WTC11 (cell line): ENCODE measurements at regions not wholly inside any gene's neighbourhood (a gene's known extent, or its start where the extent isn't known, plus 50 kb on each side); places are given as distances from the start of the nearest gene placed in this dataset.
"Not testable (repeated sequence)": the region's sequence is repeated elsewhere in the genome, so short reads cannot be mapped to it uniquely, and the experiment has no call there.

ENCODE experiments used
- CBFB ChIP-seq: sonication (generic); formaldehyde crosslinking; IDR thresholded peaks from 2 replicates; pipeline ENCODE4 v1.8.1; 2022; ENCODE audit warnings: mild to moderate bottlenecking, low read depth, missing genetic modification reagents
- TCF7 ChIP-seq: sonication (generic); formaldehyde crosslinking; IDR thresholded peaks from 2 replicates; pipeline ENCODE4 v1.8.0; 2022; ENCODE audit warnings: mild to moderate bottlenecking, low read depth, missing genetic modification reagents, moderate library complexity
- ZNF423 ChIP-seq: fragments of 250-450 bp; sonication (Bioruptor Pico); IDR thresholded peaks from 2 replicates; pipeline ENCODE4 v2.1.2; 2022; ENCODE audit warnings: mild to moderate bottlenecking, moderate library complexity
- TF ChIP-seq, protein P1 (sequence below): fragments of 200-600 bp; IDR thresholded peaks from 2 replicates; pipeline ENCODE4 v1.8.0; 2022; ENCODE audit warnings: antibody characterized with exemption
- TF ChIP-seq, protein P2 (sequence below): sonication (generic); formaldehyde crosslinking; IDR thresholded peaks from 2 replicates; pipeline ENCODE4 v1.8.0; 2022; ENCODE audit warnings: mild to moderate bottlenecking, missing genetic modification reagents
- TF ChIP-seq, protein P3 (sequence below): sonication (generic); formaldehyde crosslinking; IDR thresholded peaks from 2 replicates; pipeline ENCODE4 v1.8.1; 2023; ENCODE audit warnings: mild to moderate bottlenecking, missing genetic modification reagents, moderate library complexity
- TF ChIP-seq, protein P4 (sequence below): fragments of 250-450 bp; sonication (Bioruptor Pico); IDR thresholded peaks from 2 replicates; pipeline ENCODE4 v2.1.2; 2022; ENCODE audit warnings: mild to moderate bottlenecking, moderate library complexity
- TF ChIP-seq, protein P5 (sequence below): sonication (generic); formaldehyde crosslinking; IDR thresholded peaks from 2 replicates; pipeline ENCODE4 v1.8.0; 2022; ENCODE audit warnings: mild to moderate bottlenecking, missing genetic modification reagents
- TF ChIP-seq, protein P6 (sequence below): fragments of 250-450 bp; sonication (Bioruptor Pico); IDR thresholded peaks from 2 replicates; pipeline ENCODE4 v1.8.0; 2021; ENCODE audit warnings: mild to moderate bottlenecking

DNA sequence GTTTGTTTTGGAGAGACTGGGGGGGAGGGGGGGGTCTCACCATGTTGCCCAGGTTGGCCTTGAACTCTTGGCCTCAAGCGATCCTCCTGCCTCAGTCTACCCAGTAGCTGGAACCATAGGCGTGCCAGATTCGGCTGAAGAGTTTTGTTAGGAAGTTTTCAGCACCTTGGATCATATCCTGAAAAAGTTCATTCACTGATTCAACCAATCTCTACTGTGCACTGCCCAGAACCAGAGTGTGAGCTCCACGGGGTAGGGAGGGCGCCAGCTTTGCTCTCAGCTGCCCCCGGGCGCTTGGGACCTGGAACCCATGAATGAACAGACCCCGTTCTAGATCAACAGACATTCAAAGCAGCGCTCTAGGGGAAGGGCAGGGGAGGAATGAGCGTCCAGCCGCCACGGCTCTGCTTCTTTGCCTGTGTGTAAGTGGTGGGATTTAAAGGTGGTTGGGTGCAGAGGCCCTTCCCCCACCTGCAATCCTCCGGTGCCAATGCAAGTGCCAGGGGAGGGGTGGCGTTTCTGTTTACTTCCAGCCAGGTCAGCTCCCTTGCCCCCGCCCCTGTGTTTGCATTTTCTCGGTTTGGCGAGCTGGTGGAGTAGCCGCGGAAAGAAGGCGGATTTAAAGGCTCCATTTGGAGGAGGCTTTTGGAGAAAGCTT lies 176.2 kb downstream of the OR4M2 start:
- TF ChIP-seq, protein P1, sequence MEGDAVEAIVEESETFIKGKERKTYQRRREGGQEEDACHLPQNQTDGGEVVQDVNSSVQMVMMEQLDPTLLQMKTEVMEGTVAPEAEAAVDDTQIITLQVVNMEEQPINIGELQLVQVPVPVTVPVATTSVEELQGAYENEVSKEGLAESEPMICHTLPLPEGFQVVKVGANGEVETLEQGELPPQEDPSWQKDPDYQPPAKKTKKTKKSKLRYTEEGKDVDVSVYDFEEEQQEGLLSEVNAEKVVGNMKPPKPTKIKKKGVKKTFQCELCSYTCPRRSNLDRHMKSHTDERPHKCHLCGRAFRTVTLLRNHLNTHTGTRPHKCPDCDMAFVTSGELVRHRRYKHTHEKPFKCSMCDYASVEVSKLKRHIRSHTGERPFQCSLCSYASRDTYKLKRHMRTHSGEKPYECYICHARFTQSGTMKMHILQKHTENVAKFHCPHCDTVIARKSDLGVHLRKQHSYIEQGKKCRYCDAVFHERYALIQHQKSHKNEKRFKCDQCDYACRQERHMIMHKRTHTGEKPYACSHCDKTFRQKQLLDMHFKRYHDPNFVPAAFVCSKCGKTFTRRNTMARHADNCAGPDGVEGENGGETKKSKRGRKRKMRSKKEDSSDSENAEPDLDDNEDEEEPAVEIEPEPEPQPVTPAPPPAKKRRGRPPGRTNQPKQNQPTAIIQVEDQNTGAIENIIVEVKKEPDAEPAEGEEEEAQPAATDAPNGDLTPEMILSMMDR: not testable (repeated sequence)
- TF ChIP-seq, protein P2, sequence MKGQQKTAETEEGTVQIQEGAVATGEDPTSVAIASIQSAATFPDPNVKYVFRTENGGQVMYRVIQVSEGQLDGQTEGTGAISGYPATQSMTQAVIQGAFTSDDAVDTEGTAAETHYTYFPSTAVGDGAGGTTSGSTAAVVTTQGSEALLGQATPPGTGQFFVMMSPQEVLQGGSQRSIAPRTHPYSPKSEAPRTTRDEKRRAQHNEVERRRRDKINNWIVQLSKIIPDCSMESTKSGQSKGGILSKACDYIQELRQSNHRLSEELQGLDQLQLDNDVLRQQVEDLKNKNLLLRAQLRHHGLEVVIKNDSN: not testable (repeated sequence)
- TF ChIP-seq ZNF423 (CRISPR knock-in tag); CBFB; TCF7 (CRISPR knock-in tag): not testable (repeated sequence)
- TF ChIP-seq, protein P3, sequence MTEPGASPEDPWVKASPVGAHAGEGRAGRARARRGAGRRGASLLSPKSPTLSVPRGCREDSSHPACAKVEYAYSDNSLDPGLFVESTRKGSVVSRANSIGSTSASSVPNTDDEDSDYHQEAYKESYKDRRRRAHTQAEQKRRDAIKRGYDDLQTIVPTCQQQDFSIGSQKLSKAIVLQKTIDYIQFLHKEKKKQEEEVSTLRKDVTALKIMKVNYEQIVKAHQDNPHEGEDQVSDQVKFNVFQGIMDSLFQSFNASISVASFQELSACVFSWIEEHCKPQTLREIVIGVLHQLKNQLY (CRISPR knock-in tag): not testable (repeated sequence)
- TF ChIP-seq, protein P4, sequence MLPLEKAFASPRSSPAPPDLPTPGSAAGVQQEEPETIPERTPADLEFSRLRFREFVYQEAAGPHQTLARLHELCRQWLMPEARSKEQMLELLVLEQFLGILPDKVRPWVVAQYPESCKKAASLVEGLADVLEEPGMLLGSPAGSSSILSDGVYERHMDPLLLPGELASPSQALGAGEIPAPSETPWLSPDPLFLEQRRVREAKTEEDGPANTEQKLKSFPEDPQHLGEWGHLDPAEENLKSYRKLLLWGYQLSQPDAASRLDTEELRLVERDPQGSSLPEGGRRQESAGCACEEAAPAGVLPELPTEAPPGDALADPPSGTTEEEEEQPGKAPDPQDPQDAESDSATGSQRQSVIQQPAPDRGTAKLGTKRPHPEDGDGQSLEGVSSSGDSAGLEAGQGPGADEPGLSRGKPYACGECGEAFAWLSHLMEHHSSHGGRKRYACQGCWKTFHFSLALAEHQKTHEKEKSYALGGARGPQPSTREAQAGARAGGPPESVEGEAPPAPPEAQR (CRISPR knock-in tag): not testable (repeated sequence)
- TF ChIP-seq, protein P5, sequence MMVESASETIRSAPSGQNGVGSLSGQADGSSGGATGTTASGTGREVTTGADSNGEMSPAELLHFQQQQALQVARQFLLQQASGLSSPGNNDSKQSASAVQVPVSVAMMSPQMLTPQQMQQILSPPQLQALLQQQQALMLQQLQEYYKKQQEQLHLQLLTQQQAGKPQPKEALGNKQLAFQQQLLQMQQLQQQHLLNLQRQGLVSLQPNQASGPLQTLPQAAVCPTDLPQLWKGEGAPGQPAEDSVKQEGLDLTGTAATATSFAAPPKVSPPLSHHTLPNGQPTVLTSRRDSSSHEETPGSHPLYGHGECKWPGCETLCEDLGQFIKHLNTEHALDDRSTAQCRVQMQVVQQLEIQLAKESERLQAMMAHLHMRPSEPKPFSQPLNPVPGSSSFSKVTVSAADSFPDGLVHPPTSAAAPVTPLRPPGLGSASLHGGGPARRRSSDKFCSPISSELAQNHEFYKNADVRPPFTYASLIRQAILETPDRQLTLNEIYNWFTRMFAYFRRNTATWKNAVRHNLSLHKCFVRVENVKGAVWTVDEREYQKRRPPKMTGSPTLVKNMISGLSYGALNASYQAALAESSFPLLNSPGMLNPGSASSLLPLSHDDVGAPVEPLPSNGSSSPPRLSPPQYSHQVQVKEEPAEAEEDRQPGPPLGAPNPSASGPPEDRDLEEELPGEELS: not testable (repeated sequence)
- TF ChIP-seq, protein P6, sequence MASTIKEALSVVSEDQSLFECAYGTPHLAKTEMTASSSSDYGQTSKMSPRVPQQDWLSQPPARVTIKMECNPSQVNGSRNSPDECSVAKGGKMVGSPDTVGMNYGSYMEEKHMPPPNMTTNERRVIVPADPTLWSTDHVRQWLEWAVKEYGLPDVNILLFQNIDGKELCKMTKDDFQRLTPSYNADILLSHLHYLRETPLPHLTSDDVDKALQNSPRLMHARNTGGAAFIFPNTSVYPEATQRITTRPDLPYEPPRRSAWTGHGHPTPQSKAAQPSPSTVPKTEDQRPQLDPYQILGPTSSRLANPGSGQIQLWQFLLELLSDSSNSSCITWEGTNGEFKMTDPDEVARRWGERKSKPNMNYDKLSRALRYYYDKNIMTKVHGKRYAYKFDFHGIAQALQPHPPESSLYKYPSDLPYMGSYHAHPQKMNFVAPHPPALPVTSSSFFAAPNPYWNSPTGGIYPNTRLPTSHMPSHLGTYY (CRISPR knock-in tag): not testable (repeated sequence)
